HG03280 (cell line): ENCODE measurements at regions not wholly inside any gene's neighbourhood (a gene's known extent, or its start where the extent isn't known, plus 50 kb on each side); places are given as distances from the start of the nearest gene placed in this dataset.

ENCODE experiments used
- ATAC-seq: cut with Tn5 transposase; IDR thresholded peaks from one replicate; pipeline ENCODE4 v1.9.1; 2021; ENCODE audit warnings: mild to moderate bottlenecking, moderate library complexity; ENCODE audit not compliant: unreplicated experiment

DNA sequence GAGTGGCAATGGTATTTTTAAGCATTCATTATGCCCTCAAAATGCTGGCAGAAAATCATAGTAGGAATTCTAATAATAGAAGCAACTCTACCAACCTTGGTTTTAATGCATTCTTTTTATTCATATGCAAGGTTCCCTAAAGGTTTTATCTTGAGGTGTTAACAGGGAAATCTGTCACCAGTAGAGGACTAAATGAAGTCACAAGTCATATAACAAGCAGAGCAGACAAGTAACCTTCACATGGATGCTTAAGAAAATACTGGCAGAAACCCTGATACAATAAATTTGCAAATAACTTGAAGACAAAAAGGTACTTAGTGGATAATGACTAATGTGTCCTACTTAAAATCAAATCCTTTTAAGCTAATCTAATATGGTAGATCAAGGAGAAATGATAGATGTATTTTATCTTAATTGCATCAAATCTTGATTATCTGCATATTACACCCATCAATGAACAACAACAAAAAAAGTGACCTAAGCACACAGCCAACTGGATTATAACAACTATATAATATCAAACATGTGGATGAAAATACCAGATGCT, 73.3 kb downstream of the RFC3 start:
- no peak for ATAC-seq

- no peak for ATAC-seq
Observed at GRCh38 chr13:33893559-33893958, 75.6 kb downstream of the RFC3 start.

GRCh38 chr13:33904431-33904830, 86.5 kb downstream of the RFC3 start:
- ATAC-seq, result no peak

DNA sequence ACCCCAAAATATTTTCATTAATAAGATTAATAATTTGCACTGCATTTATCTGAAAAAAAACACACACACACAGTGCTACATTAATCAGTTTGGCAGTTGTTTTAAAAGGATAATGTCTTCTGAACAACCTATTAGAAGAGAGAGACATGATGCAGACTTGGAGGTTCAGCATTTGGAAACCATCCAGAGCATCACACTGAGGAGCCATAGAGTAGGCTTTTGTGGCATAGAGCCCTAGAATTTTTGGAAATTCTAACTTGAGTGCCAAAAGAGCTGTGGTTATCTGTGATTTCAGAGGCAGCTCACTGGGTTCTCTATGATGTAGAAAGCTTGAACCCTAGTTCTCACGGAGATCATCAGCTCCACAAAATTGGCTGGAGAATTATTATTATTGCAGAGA, 90.2 kb downstream of the RFC3 start:
- ATAC-seq, result no peak

GRCh38 chr13:33910255-33910654, 92.3 kb downstream of the RFC3 start:
- no peak for ATAC-seq

DNA sequence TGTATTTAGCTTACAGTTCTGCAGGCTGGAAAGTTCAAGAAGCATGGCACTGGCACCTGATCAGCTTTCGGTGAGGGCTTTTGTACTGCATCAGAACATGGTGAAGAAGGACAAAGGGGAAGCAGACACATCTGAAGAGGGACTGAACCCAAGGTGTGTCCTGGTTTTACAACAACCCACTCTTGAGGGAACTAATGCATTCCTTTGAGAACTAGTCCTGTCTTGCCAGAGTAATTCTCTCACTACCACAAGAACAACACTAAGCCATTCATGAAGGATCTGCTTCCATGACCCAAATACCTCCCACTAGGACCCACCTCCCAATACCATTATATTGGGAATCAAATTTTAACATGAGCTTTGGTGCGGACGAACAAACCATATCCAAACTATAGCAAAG, 93.6 kb downstream of the RFC3 start:
- no peak for ATAC-seq

DNA sequence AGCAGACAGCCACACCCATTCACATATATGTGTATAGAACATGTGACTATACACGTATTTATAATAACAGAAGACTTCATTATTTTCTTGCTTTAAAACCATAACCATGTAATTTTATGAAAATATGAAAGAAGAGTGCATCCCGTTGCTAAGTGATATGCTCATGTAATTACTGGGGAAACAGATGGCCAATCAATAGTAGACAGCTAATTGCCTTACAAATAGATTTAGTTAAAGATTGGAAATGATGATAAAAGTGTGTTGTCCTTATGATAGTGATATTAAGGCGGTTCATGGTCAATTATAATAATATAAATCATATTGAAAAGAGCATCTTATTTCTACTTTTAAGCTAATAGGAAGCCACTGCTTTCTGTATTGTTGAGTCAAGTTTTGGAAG, 95.9 kb downstream of the RFC3 start:
- no peak for ATAC-seq

DNA sequence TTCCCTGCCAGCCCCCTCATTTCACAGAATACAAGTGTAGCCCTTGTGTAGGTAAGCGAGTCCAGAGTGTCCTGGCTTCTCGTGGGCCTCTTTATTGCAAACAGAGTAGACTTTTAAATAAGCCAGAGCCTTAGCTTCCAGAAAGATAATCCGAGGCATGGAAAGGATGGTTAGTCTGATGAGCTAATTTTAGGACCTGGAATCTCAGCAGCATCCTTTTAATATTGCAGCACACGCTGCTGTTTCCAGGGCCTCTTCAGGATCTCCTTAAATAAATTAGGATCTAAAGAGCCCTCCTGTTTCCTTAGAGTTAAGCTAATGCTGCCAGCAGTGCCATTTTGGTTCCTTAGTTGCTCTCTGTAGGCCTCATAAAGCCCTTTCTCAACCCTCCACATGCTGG, 99.2 kb downstream of the RFC3 start:
- no peak for ATAC-seq

- ATAC-seq, result no peak
Observed at GRCh38 chr13:33918199-33918932, 100.4 kb downstream of the RFC3 start.

GRCh38 chr13:33919120-33919519, 101.2 kb downstream of the RFC3 start:
- no peak for ATAC-seq

DNA sequence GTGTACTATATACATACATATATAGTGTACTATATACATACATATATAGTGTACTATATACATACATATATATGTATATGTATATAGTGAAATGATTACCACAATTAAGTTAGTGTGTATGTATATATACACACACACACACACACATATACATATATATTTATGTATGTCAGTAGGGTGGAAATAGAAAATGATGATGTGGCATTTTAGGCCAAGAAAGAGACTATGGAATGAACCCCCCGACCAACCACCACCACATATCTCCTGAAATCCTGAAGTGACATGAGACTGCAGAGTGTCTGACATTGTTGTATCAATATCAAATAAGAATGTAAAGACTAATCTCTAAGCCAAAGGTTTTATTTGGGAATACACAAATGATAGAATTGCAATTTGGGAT, 107.6 kb downstream of the RFC3 start:
- no peak for ATAC-seq

DNA sequence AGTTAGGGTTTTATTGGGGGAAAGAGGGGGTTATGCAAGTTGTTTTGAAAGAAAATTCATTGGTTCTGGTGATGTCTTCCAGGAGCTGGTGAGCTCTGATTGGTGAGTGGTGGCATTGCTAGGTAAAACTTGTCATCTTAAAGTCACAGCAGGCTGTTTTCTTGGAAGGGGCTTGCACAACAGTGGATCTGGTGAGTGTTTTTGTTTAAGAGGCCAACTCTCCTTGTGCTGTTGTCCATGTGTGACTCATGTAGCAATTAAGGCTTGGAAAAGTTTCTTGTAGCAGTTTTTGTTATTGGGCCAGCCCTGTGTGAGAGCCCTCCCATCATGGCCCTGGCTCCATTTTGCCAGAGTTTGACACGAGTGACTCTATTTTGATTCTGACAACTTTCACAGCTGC, 109.4 kb downstream of the RFC3 start:
- ATAC-seq, result no peak

DNA sequence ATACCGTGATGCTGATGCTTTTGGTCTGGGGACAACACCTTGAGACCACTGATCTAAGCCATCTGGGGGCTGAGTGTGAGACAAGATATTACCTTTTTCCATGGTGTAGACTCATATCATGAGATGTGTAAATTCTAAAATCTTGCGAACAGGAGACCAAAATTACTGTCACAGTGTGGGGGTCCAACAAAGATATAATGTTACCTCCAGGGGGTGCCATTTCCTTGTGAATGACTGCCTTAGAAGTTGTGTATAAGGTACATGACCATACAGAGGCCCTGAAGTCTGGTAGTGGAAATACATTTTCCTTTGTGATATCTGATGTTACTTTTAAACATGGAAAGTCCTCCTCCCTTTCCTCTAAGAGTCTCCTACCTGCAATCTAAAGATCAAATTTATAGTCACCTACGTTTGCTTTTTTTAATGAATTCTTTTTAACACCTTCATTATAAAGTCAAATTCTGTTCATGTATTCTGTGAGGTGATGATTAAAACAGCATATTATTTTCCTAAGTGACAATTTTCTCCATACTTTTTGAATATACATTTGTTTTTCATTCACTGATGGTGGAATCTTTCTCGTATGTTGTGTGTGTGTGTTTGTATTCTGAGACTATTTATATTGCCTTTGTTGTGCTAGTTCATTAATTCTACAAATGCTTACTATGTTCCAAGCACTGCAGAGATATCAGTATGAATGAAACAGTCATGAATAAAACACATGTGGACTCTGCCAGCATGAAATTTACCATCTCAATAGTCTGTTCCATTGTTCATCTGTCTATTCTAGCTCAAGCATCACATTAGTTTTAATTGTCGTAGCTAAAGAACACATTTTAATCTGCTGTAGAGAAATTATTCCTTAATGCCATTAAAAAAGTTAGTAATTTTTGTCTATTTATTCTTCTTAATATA, 113.7 kb downstream of the RFC3 start:
- ATAC-seq, result peak; percentile 68

GRCh38 chr13:33932769-33933406, 114.9 kb downstream of the RFC3 start:
- ATAC-seq, result no peak

DNA sequence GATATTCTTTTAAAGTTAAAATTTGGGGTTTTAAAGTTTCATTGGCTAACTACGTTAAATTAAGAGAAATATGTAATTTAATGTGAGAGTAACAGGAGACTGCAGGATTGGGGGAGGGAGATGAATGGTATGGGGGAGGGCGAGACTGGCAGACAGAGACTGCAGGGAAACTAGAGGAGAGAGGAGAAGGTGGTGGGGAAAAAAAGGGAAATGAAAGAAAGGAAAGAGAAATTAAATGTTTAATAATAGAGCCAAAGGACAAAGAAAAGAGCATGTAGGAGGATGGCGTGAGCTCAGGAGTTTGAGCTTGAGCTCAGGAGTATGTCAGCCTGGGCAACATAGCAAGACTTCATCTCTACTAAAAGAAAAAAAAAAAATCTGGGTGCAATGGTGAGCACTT, 115.9 kb downstream of the RFC3 start:
- ATAC-seq, result no peak

DNA sequence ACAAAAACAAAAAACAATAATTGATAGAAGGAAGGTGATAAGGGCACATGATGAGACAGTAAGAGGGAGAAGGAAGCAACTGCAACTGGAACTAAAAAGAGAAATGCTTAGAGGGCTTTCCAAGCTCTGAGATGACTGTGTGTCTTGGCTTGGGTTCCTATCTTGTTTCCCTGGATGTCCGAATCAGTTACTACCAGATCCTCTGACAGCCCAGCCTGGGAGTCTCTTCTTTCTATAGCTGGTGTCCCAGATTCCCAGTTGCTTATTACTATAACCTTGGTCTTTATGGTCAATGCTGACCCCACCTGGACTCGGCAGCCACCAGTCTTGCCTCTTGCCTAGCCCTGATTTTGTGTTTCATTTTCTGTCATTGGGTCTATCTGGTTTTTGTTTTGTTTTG, 116.4 kb downstream of the RFC3 start:
- no peak for ATAC-seq

- ATAC-seq, result no peak
Observed at GRCh38 chr13:33934951-33935371, 117.0 kb downstream of the RFC3 start.

DNA sequence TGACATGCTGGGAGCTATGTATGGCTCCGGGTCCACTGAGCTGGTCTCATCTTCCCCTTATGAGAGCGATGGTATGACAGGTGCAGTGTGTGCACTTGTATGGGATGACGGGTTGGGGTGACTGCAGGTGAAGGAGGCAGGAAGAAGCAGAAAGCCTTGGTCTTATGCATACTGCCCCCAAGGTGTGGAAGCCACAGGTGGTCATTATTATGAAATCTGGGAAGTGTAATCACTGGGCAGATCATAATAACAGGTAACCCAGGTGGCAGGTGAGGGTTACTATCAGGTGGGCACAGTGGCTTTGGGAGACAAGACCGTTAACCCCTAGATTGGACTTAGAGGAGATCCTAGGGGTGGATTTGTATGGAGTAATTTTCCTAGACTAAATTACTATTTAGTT, 118.0 kb downstream of the RFC3 start:
- ATAC-seq, result no peak

- no peak for ATAC-seq
Observed at GRCh38 chr13:33937373-33938098, 119.6 kb downstream of the RFC3 start.

- no peak for ATAC-seq
Observed at GRCh38 chr13:33940256-33940655, 122.3 kb downstream of the RFC3 start.

- ATAC-seq, result no peak
Observed at GRCh38 chr13:33940898-33941297, 122.9 kb downstream of the RFC3 start.
